HCT116 (cell line): ENCODE measurements at regions not wholly inside any gene's neighbourhood (a gene's known extent, or its start where the extent isn't known, plus 50 kb on each side); places are given as distances from the start of the nearest gene placed in this dataset.

ENCODE experiments used
- CTCF ChIP-seq, 3 experiments: fragments of 200-600 bp in 1 of 3; sonication (generic) in 1 of 3; IDR thresholded peaks in 2 of 3; conservative IDR thresholded peaks in 1 of 3; 2 replicates each; pipeline ENCODE4 v1.5.1; 2012 to 2017; ENCODE audit warnings: low read depth in 2 of 3, low read length in 2 of 3, antibody characterized with exemption in 1 of 3, borderline replicate concordance in 1 of 3, control low read depth in 1 of 3, mild to moderate bottlenecking in 1 of 3, mixed read lengths in 1 of 3, mixed run types in 1 of 3, moderate library complexity in 1 of 3; ENCODE audit not compliant: insufficient read depth in 1 of 3

- no peak for TF ChIP-seq CTCF (IDR thresholded peaks at IDR 0.05 in 2 of 3, conservative IDR thresholded peaks at IDR 0.05 in 1 of 3; ENCODE audit: borderline replicate concordance in 1 of 3, insufficient read depth in 1 of 3, low read depth in 2 of 3, low read length in 2 of 3)
Measured at GRCh38 chr1:59244891-59245290, 52.0 kb upstream of the FGGY start (continued).
